ENCODE measurements at regions not wholly inside any gene's neighbourhood (a gene's known extent, or its start where the extent isn't known, plus 50 kb on each side); places are given as distances from the start of the nearest gene placed in this dataset.

GRCh38 chr2:78476619-78477229, 548.8 kb upstream of the REG3G start:
- no peaks in the 10 kb centered on the region for H3K36me3 Mint-ChIP-seq (ENCODE audit: low read depth)
- DNase-seq (no peak), ATAC-seq (no peak)
- no peaks in the 10 kb centered on the region for H3K27me3 Mint-ChIP-seq (ENCODE audit: low read depth)
- ChIA-PET POLR2A (no interaction called here), CTCF (no interaction called here)
- peaks cover 24% of the 10 kb centered on the region for H3K9me3 Mint-ChIP-seq (ENCODE audit: insufficient read depth)
- H3K4me1 Mint-ChIP-seq (ENCODE audit: low read depth): no peaks in the 10 kb centered on the region
- H3K4me3 Mint-ChIP-seq: no peak overlapping the region
- H3K27ac Mint-ChIP-seq: no peak overlapping the region

GRCh38 chr2:78486565-78486964, 538.9 kb upstream of the REG3G start:
- Mint-ChIP-seq H3K4me1 (ENCODE audit: low read depth) (no peaks in the 10 kb centered on the region), H3K9me3 (ENCODE audit: insufficient read depth) (no peaks in the 10 kb centered on the region), H3K27me3 (ENCODE audit: low read depth) (no peaks in the 10 kb centered on the region), H3K4me3 (no peak overlapping the region), H3K36me3 (ENCODE audit: low read depth) (no peaks in the 10 kb centered on the region), H3K27ac (no peak overlapping the region)
- CTCF ChIA-PET: no interaction called here
- DNase-seq: no peak
- POLR2A ChIA-PET: no interaction called here
- ATAC-seq: no peak

GRCh38 chr2:78498125-78498524, 527.4 kb upstream of the REG3G start:
- no peak overlapping the region for H3K4me3 Mint-ChIP-seq
- CTCF ChIA-PET: no interaction called here
- no peak for ATAC-seq
- no peak for DNase-seq
- H3K4me1 Mint-ChIP-seq (ENCODE audit: low read depth): no peaks in the 10 kb centered on the region
- peaks cover 13% of the 10 kb centered on the region for H3K9me3 Mint-ChIP-seq (ENCODE audit: insufficient read depth)
- no peak overlapping the region for H3K27ac Mint-ChIP-seq
- no peaks in the 10 kb centered on the region for H3K27me3 Mint-ChIP-seq (ENCODE audit: low read depth)
- POLR2A ChIA-PET: no interaction called here
- no peaks in the 10 kb centered on the region for H3K36me3 Mint-ChIP-seq (ENCODE audit: low read depth)

- Mint-ChIP-seq H3K27me3 (ENCODE audit: low read depth) (no peaks in the 10 kb centered on the region), H3K4me1 (ENCODE audit: low read depth) (no peaks in the 10 kb centered on the region), H3K36me3 (ENCODE audit: low read depth) (no peaks in the 10 kb centered on the region), H3K4me3 (no peak overlapping the region), H3K9me3 (ENCODE audit: insufficient read depth) (peaks cover 35% of the 10 kb centered on the region), H3K27ac (no peak overlapping the region)
- ATAC-seq: no peak
- CTCF ChIA-PET: no interaction called here
- POLR2A ChIA-PET: no interaction called here
- no peak for DNase-seq
Observed at GRCh38 chr2:78506301-78506700, 519.2 kb upstream of the REG3G start.

- Mint-ChIP-seq H3K9me3 (ENCODE audit: insufficient read depth) (peaks cover 16% of the 10 kb centered on the region), H3K27me3 (ENCODE audit: low read depth) (no peaks in the 10 kb centered on the region), H3K4me1 (ENCODE audit: low read depth) (no peaks in the 10 kb centered on the region), H3K27ac (no peak overlapping the region), H3K4me3 (no peak overlapping the region), H3K36me3 (ENCODE audit: low read depth) (no peaks in the 10 kb centered on the region)
- CTCF ChIA-PET: no interaction called here
- ATAC-seq (no peak), DNase-seq (no peak)
- POLR2A ChIA-PET: no interaction called here
Observed at GRCh38 chr2:78521938-78522337, 503.6 kb upstream of the REG3G start.

GRCh38 chr2:78532762-78533379, 492.6 kb upstream of the REG3G start:
- CTCF ChIA-PET: no interaction called here

GRCh38 chr2:78535395-78535794, 490.1 kb upstream of the REG3G start:
- no peak for ATAC-seq
- Mint-ChIP-seq H3K27me3 (ENCODE audit: low read depth) (no peaks in the 10 kb centered on the region), H3K36me3 (ENCODE audit: low read depth) (no peaks in the 10 kb centered on the region), H3K4me1 (ENCODE audit: low read depth) (no peaks in the 10 kb centered on the region), H3K4me3 (no peak overlapping the region), H3K9me3 (ENCODE audit: insufficient read depth) (peaks cover 25% of the 10 kb centered on the region), H3K27ac (no peak overlapping the region)
- ChIA-PET POLR2A (no interaction called here), CTCF (no interaction called here)
- no peak for DNase-seq

More at GRCh38 chr2:78532762-78533379, 492.6 kb upstream of the REG3G start:
- POLR2A ChIA-PET: no interaction called here
- H3K27me3 Mint-ChIP-seq (ENCODE audit: low read depth): no peaks in the 10 kb centered on the region
- H3K4me1 Mint-ChIP-seq (ENCODE audit: low read depth): no peaks in the 10 kb centered on the region
- no peaks in the 10 kb centered on the region for H3K36me3 Mint-ChIP-seq (ENCODE audit: low read depth)
- DNase-seq (no peak), ATAC-seq (no peak)
- H3K4me3 Mint-ChIP-seq: no peak overlapping the region
- H3K9me3 Mint-ChIP-seq (ENCODE audit: insufficient read depth): peaks cover 12% of the 10 kb centered on the region
- no peak overlapping the region for H3K27ac Mint-ChIP-seq

- H3K36me3 Mint-ChIP-seq (ENCODE audit: low read depth): no peaks in the 10 kb centered on the region
- no peaks in the 10 kb centered on the region for H3K4me1 Mint-ChIP-seq (ENCODE audit: low read depth)
- ATAC-seq: no peak
- ChIA-PET CTCF (no interaction called here), POLR2A (no interaction called here)
- no peaks in the 10 kb centered on the region for H3K27me3 Mint-ChIP-seq (ENCODE audit: low read depth)
- no peak overlapping the region for H3K27ac Mint-ChIP-seq
- DNase-seq: no peak
- peaks cover 37% of the 10 kb centered on the region for H3K9me3 Mint-ChIP-seq (ENCODE audit: insufficient read depth)
- H3K4me3 Mint-ChIP-seq: no peak overlapping the region
Observed at GRCh38 chr2:78538322-78538721, 487.2 kb upstream of the REG3G start.

GRCh38 chr2:78540255-78540654, 485.2 kb upstream of the REG3G start:
- no peak overlapping the region for H3K4me3 Mint-ChIP-seq
- peaks cover 43% of the 10 kb centered on the region for H3K9me3 Mint-ChIP-seq (ENCODE audit: insufficient read depth)
- no peaks in the 10 kb centered on the region for H3K27me3 Mint-ChIP-seq (ENCODE audit: low read depth)
- CTCF ChIA-PET: no interaction called here
- no peak for ATAC-seq
- no peak overlapping the region for H3K27ac Mint-ChIP-seq
- H3K36me3 Mint-ChIP-seq (ENCODE audit: low read depth): no peaks in the 10 kb centered on the region
- POLR2A ChIA-PET: no interaction called here
- H3K4me1 Mint-ChIP-seq (ENCODE audit: low read depth): no peaks in the 10 kb centered on the region
- DNase-seq: no peak

- DNase-seq: no peak
- H3K4me1 Mint-ChIP-seq (ENCODE audit: low read depth): no peaks in the 10 kb centered on the region
- H3K27me3 Mint-ChIP-seq (ENCODE audit: low read depth): no peaks in the 10 kb centered on the region
- ATAC-seq: no peak
- ChIA-PET CTCF (no interaction called here), POLR2A (no interaction called here)
- peaks cover 42% of the 10 kb centered on the region for H3K9me3 Mint-ChIP-seq (ENCODE audit: insufficient read depth)
- H3K36me3 Mint-ChIP-seq (ENCODE audit: low read depth): no peaks in the 10 kb centered on the region
- H3K27ac Mint-ChIP-seq: no peak overlapping the region
- no peak overlapping the region for H3K4me3 Mint-ChIP-seq
Observed at GRCh38 chr2:78541088-78541450, 484.4 kb upstream of the REG3G start.

GRCh38 chr2:78541451-78542267, 483.8 kb upstream of the REG3G start:
- H3K27me3 Mint-ChIP-seq (ENCODE audit: low read depth): no peaks in the 10 kb centered on the region
- POLR2A ChIA-PET: no interaction called here
- no peaks in the 10 kb centered on the region for H3K36me3 Mint-ChIP-seq (ENCODE audit: low read depth)
- DNase-seq (no peak), ATAC-seq (no peak)
- no peak overlapping the region for H3K27ac Mint-ChIP-seq
- peaks cover 42% of the 10 kb centered on the region for H3K9me3 Mint-ChIP-seq (ENCODE audit: insufficient read depth)
- CTCF ChIA-PET: no interaction called here
- no peak overlapping the region for H3K4me3 Mint-ChIP-seq
- no peaks in the 10 kb centered on the region for H3K4me1 Mint-ChIP-seq (ENCODE audit: low read depth)

GRCh38 chr2:78546843-78547242, 478.7 kb upstream of the REG3G start:
- CTCF ChIA-PET: no interaction called here
- no peak for DNase-seq
- H3K27me3 Mint-ChIP-seq (ENCODE audit: low read depth): no peaks in the 10 kb centered on the region
- H3K9me3 Mint-ChIP-seq (ENCODE audit: insufficient read depth): peaks cover 28% of the 10 kb centered on the region
- no peak overlapping the region for H3K27ac Mint-ChIP-seq
- no peak overlapping the region for H3K4me3 Mint-ChIP-seq
- POLR2A ChIA-PET: no interaction called here
- no peak for ATAC-seq
- H3K4me1 Mint-ChIP-seq (ENCODE audit: low read depth): no peaks in the 10 kb centered on the region
- no peaks in the 10 kb centered on the region for H3K36me3 Mint-ChIP-seq (ENCODE audit: low read depth)

All from activated CD8-positive, alpha-beta T cell treated with anti-CD3 and anti-CD28 coated beads, Interleukin-2, amount 10 ng/mL, durations not matched to agents 7 days and 5 days (primary cell).